ENCODE measurements at regions not wholly inside any gene's neighbourhood (a gene's known extent, or its start where the extent isn't known, plus 50 kb on each side); places are given as distances from the start of the nearest gene placed in this dataset.

DNA sequence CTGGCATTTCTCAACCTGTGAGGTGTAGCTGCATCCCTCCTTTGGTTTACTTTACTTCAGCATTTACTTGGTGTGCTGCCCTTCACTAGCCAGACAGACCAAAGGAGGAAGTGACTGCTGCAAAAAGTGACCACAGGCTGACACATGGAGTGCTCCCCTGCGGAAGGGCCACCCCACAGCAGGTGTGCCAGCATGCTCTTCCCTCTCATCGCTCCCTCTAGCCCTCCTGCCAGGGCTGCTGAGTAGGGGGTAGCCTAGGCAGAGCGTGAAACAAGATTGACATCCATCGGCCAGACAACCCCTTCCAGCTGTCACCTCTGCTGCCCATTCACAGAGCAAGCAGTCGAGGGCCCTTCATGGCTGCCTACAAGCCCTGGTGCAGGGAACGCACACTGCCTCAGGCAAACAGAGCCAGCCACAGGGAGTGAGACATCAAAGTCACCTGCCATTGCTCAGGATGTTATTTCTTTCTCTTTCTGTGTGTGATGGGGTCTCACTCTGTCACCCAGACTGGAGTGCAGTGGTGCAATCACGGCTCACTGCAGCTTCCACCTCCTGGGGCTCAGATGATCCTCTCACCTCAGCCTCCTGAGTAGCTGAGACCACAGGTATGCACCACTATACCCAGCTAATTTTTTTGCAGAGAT, 102.0 kb upstream of the RPS6KA2 start:
- Histone ChIP-seq H3K9ac (ENCODE audit: low read depth, low read length, poor library complexity) (no peak overlapping the region), H3K27me3 (ENCODE audit: control insufficient read depth in 3 of 3, insufficient read depth in 3 of 3, low read depth in 1 of 3, low read length in 3 of 3) (no peaks in the 10 kb centered on the region), H2BK12ac (ENCODE audit: low read length) (peak overlapping the region; percentile 6), H3K18ac (ENCODE audit: low read length) (peak overlapping the region; percentile 54), H3K4me2 (ENCODE audit: insufficient read depth, low read length, poor library complexity, severe bottlenecking) (no peak overlapping the region), H4K91ac (ENCODE audit: low read depth, low read length, poor library complexity) (no peak overlapping the region), H3K9me3 (replicated peaks in 1 of 2; ENCODE audit: control insufficient read depth in 2 of 2, insufficient read depth in 1 of 2, low read depth in 1 of 2, low read length in 2 of 2) (peaks cover 0 to 3% of the 10 kb centered on the region in 2 donors), H3K4me1 (ENCODE audit: control insufficient read depth in 2 of 2, insufficient read depth in 1 of 2, low read depth in 1 of 2, low read length in 2 of 2) (peaks cover 0 to 4% of the 10 kb centered on the region in 2 donors), H3K14ac (ENCODE audit: low read length) (no peak overlapping the region), H2AK5ac (ENCODE audit: low read depth, low read length) (peak overlapping the region; percentile 8), H3K23ac (ENCODE audit: low read depth, low read length, poor library complexity) (peak overlapping the region; percentile 34), H2BK5ac (ENCODE audit: low read length) (no peak overlapping the region), H3K79me1 (ENCODE audit: low read depth, low read length) (no peaks in the 10 kb centered on the region), H3K27ac (replicated peaks; ENCODE audit: low read length) (no peak overlapping the region), H3K4me3 (ENCODE audit: low read length in 2 of 2) (no peak overlapping the region), H2BK15ac (ENCODE audit: low read length) (no peak overlapping the region), H2AFZ (ENCODE audit: low read length) (no peak overlapping the region), H3K4ac (ENCODE audit: low read length) (no peak overlapping the region), H3K36me3 (replicated peaks in 1 of 2; ENCODE audit: control insufficient read depth in 2 of 2, insufficient read depth in 2 of 2, low read length in 2 of 2) (no peaks in the 10 kb centered on the region), H2BK120ac (ENCODE audit: low read depth, low read length) (no peak overlapping the region), H4K8ac (ENCODE audit: low read depth, low read length) (no peak overlapping the region)
- WGBS, 2 donors (ENCODE audit: extremely low coverage in 2 of 2, insufficient read length in 2 of 2, insufficient replicate concordance in 1 of 2): no CpG with 5 or more reads among the region's 7 CpGs
- DNase-seq (ENCODE audit: low spot score): no peak

DNA sequence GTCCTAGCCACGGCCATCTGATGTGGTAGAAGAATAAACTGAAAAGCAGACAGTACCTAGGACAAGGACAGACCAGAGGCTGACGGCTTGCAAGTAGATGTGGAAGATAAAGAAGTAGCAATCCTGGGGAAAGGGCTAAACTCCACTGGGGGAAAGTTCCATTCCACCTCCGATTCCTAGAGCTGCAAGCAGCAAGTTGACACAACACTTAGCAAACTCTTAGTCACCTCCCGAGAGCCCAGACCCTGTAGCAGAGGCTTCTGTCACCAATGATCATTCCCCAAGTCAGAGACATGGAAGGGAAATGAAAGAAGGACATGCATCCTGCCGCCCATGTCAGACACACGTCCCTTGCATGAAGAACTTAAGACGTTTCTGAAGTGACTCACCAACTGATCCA, 99.2 kb upstream of the RPS6KA2 start:
- WGBS, 2 donors (ENCODE audit: extremely low coverage in 2 of 2, insufficient read length in 2 of 2, insufficient replicate concordance in 1 of 2): no CpG with 5 or more reads among the region's 7 CpGs
- no peaks in the 10 kb centered on the region for H3K79me1 ChIP-seq (ENCODE audit: low read depth, low read length)
- no peak overlapping the region for H3K4ac ChIP-seq (ENCODE audit: low read length)
- H4K91ac ChIP-seq (ENCODE audit: low read depth, low read length, poor library complexity): no peak overlapping the region
- no peak overlapping the region for H4K8ac ChIP-seq (ENCODE audit: low read depth, low read length)
- no peak overlapping the region for H3K4me2 ChIP-seq (ENCODE audit: insufficient read depth, low read length, poor library complexity, severe bottlenecking)
- H3K4me3 ChIP-seq (ENCODE audit: low read length in 2 of 2): no peak overlapping the region
- H3K23ac ChIP-seq (ENCODE audit: low read depth, low read length, poor library complexity): no peak overlapping the region
- no peak overlapping the region for H2BK120ac ChIP-seq (ENCODE audit: low read depth, low read length)
- no peak overlapping the region for H2AK5ac ChIP-seq (ENCODE audit: low read depth, low read length)
- no peak overlapping the region for H2BK5ac ChIP-seq (ENCODE audit: low read length)
- H3K18ac ChIP-seq (ENCODE audit: low read length): no peak overlapping the region
- no peaks in the 10 kb centered on the region for H3K36me3 ChIP-seq (replicated peaks in 1 of 2; ENCODE audit: control insufficient read depth in 2 of 2, insufficient read depth in 2 of 2, low read length in 2 of 2)
- H3K9me3 ChIP-seq (replicated peaks in 1 of 2; ENCODE audit: control insufficient read depth in 2 of 2, insufficient read depth in 1 of 2, low read depth in 1 of 2, low read length in 2 of 2): peaks cover 0 to 3% of the 10 kb centered on the region in 2 donors
- H2BK15ac ChIP-seq (ENCODE audit: low read length): no peak overlapping the region
- no peak overlapping the region for H2AFZ ChIP-seq (ENCODE audit: low read length)
- no peak overlapping the region for H3K14ac ChIP-seq (ENCODE audit: low read length)
- no peaks in the 10 kb centered on the region for H3K27me3 ChIP-seq (ENCODE audit: control insufficient read depth in 3 of 3, insufficient read depth in 3 of 3, low read depth in 1 of 3, low read length in 3 of 3)
- peaks cover 0 to 5% of the 10 kb centered on the region in 2 donors for H3K4me1 ChIP-seq (ENCODE audit: control insufficient read depth in 2 of 2, insufficient read depth in 1 of 2, low read depth in 1 of 2, low read length in 2 of 2)
- DNase-seq (ENCODE audit: low spot score): no peak
- no peak overlapping the region for H3K27ac ChIP-seq (replicated peaks; ENCODE audit: low read length)
- no peak overlapping the region for H3K9ac ChIP-seq (ENCODE audit: low read depth, low read length, poor library complexity)
- no peak overlapping the region for H2BK12ac ChIP-seq (ENCODE audit: low read length)

DNA sequence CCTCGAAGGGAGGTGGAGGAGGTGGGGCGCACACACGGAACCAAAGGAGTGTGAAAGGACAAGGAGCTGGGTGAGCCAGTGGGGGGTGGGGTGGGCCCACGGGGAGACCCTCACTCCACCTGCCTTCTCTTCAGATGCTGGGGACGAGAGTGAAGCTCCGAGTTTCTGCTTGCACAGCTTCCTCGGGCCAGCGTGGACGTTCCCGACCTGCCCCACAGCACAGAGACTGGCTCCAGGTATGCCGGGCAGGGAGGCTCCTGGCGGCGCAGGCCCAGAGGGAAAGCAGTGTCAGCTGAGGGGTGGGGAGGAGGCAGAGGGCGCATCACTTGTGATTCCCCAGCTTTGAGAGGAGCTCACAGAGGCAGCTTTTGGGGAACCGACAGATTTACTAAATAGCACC, 98.5 kb upstream of the RPS6KA2 start:
- no peak overlapping the region for H3K9ac ChIP-seq (ENCODE audit: low read depth, low read length, poor library complexity)
- no peak overlapping the region for H3K14ac ChIP-seq (ENCODE audit: low read length)
- H3K79me1 ChIP-seq (ENCODE audit: low read depth, low read length): no peaks in the 10 kb centered on the region
- no peak overlapping the region for H2BK120ac ChIP-seq (ENCODE audit: low read depth, low read length)
- no peak overlapping the region for H3K4me2 ChIP-seq (ENCODE audit: insufficient read depth, low read length, poor library complexity, severe bottlenecking)
- no peak overlapping the region for H2AFZ ChIP-seq (ENCODE audit: low read length)
- peak overlapping the region; percentile 32 for H2AK5ac ChIP-seq (ENCODE audit: low read depth, low read length)
- H3K27me3 ChIP-seq (ENCODE audit: control insufficient read depth in 3 of 3, insufficient read depth in 3 of 3, low read depth in 1 of 3, low read length in 3 of 3): no peaks in the 10 kb centered on the region
- H3K4ac ChIP-seq (ENCODE audit: low read length): no peak overlapping the region
- no CpG with 5 or more reads among the region's 15 CpGs for WGBS, 2 donors (ENCODE audit: extremely low coverage in 2 of 2, insufficient read length in 2 of 2, insufficient replicate concordance in 1 of 2)
- peak overlapping the region; percentile 32 for H3K18ac ChIP-seq (ENCODE audit: low read length)
- H3K9me3 ChIP-seq (replicated peaks in 1 of 2; ENCODE audit: control insufficient read depth in 2 of 2, insufficient read depth in 1 of 2, low read depth in 1 of 2, low read length in 2 of 2): peaks cover 0 to 3% of the 10 kb centered on the region in 2 donors
- no peak overlapping the region for H2BK15ac ChIP-seq (ENCODE audit: low read length)
- no peak overlapping the region for H2BK12ac ChIP-seq (ENCODE audit: low read length)
- no peak overlapping the region for H4K8ac ChIP-seq (ENCODE audit: low read depth, low read length)
- no peak overlapping the region for H4K91ac ChIP-seq (ENCODE audit: low read depth, low read length, poor library complexity)
- no peak for DNase-seq (ENCODE audit: low spot score)
- H3K27ac ChIP-seq (replicated peaks; ENCODE audit: low read length): no peak overlapping the region
- H3K36me3 ChIP-seq (replicated peaks in 1 of 2; ENCODE audit: control insufficient read depth in 2 of 2, insufficient read depth in 2 of 2, low read length in 2 of 2): no peaks in the 10 kb centered on the region
- no peak overlapping the region for H3K4me3 ChIP-seq (ENCODE audit: low read length in 2 of 2)
- H3K4me1 ChIP-seq (ENCODE audit: control insufficient read depth in 2 of 2, insufficient read depth in 1 of 2, low read depth in 1 of 2, low read length in 2 of 2): peaks cover 0 to 5% of the 10 kb centered on the region in 2 donors
- no peak overlapping the region for H2BK5ac ChIP-seq (ENCODE audit: low read length)
- H3K23ac ChIP-seq (ENCODE audit: low read depth, low read length, poor library complexity): no peak overlapping the region

DNA sequence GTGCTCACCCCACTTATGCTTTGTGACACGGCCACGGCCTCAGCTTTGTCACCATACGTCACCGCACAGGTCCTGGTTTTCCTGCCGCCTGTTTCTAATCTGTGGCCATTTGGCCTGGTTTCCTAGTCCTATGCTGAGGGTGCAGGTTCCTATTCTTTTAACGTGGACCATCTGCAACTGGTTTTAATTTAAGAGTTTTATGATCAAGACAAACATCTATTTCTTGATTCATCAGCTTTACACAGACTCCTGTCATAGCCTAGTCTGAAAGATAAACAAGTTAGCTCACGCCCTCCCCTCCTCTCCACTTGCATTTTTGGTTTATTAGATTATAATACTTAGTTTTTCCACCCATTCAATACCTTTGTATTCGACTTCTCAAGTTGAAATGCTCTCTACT, 97.5 kb upstream of the RPS6KA2 start:
- Histone ChIP-seq H3K23ac (ENCODE audit: low read depth, low read length, poor library complexity) (no peak overlapping the region), H3K18ac (ENCODE audit: low read length) (no peak overlapping the region), H3K14ac (ENCODE audit: low read length) (no peak overlapping the region), H3K4me2 (ENCODE audit: insufficient read depth, low read length, poor library complexity, severe bottlenecking) (no peak overlapping the region), H2AK5ac (ENCODE audit: low read depth, low read length) (no peak overlapping the region), H4K8ac (ENCODE audit: low read depth, low read length) (no peak overlapping the region), H3K4ac (ENCODE audit: low read length) (no peak overlapping the region), H3K79me1 (ENCODE audit: low read depth, low read length) (no peaks in the 10 kb centered on the region), H3K36me3 (replicated peaks in 1 of 2; ENCODE audit: control insufficient read depth in 2 of 2, insufficient read depth in 2 of 2, low read length in 2 of 2) (no peaks in the 10 kb centered on the region), H3K27me3 (ENCODE audit: control insufficient read depth in 3 of 3, insufficient read depth in 3 of 3, low read depth in 1 of 3, low read length in 3 of 3) (no peaks in the 10 kb centered on the region), H2AFZ (ENCODE audit: low read length) (no peak overlapping the region), H2BK15ac (ENCODE audit: low read length) (no peak overlapping the region), H2BK5ac (ENCODE audit: low read length) (no peak overlapping the region), H3K9me3 (replicated peaks in 1 of 2; ENCODE audit: control insufficient read depth in 2 of 2, insufficient read depth in 1 of 2, low read depth in 1 of 2, low read length in 2 of 2) (peaks cover 0 to 3% of the 10 kb centered on the region in 2 donors), H2BK120ac (ENCODE audit: low read depth, low read length) (no peak overlapping the region), H3K4me1 (ENCODE audit: control insufficient read depth in 2 of 2, insufficient read depth in 1 of 2, low read depth in 1 of 2, low read length in 2 of 2) (peaks cover 0 to 5% of the 10 kb centered on the region in 2 donors), H2BK12ac (ENCODE audit: low read length) (no peak overlapping the region), H4K91ac (ENCODE audit: low read depth, low read length, poor library complexity) (no peak overlapping the region), H3K9ac (ENCODE audit: low read depth, low read length, poor library complexity) (no peak overlapping the region), H3K27ac (replicated peaks; ENCODE audit: low read length) (no peak overlapping the region), H3K4me3 (ENCODE audit: low read length in 2 of 2) (no peak overlapping the region)
- no CpG with 5 or more reads among the region's 8 CpGs for WGBS, 2 donors (ENCODE audit: extremely low coverage in 2 of 2, insufficient read length in 2 of 2, insufficient replicate concordance in 1 of 2)
- DNase-seq (ENCODE audit: low spot score): no peak
